Stimulated activated CD4-positive, alpha-beta T cell treated with anti-CD3 and anti-CD28 coated beads, Interleukin-15, amount 100 ng/mL, for 24 hours (primary cell): ENCODE measurements at regions not wholly inside any gene's neighbourhood (a gene's known extent, or its start where the extent isn't known, plus 50 kb on each side); places are given as distances from the start of the nearest gene placed in this dataset.
"Not testable (repeated sequence)": the region's sequence is repeated elsewhere in the genome, so short reads cannot be mapped to it uniquely, and the experiment has no call there.

ENCODE experiments used
- DNase-seq: peaks from one replicate; pipeline ENCODE4 v3.0.0-alpha.2; 2020

DNA sequence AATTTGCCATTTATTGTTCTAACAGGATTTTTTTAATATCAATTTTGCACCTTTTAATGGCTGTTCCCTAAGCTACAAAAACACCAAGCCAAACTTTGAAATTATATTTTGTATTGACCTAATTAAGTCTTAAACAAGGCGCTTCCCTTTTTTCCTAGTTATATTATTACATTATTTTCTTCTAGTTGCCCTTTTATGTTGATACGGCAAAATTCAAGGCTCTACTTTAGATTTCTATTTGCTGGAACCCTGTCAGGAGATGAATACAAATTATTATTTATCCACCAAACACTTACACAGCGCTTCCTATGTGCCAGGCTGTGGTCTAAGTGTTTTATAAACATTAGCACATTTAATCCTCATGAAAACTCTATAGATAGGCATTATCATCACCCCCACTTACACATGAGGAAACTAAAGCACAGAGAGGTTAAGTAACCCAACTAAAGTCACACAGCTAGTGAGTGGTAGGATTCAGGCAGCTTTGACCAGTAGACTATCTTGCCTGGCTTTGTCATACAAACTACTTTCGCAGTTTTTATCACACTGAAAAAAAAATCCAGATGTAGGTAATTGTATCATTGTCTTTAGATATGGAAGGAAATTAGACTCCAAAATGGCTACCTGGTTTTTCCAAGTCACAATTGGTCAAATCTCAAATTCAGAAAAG, 456.5 kb downstream of the STK39 start:
- no peak for DNase-seq

DNA sequence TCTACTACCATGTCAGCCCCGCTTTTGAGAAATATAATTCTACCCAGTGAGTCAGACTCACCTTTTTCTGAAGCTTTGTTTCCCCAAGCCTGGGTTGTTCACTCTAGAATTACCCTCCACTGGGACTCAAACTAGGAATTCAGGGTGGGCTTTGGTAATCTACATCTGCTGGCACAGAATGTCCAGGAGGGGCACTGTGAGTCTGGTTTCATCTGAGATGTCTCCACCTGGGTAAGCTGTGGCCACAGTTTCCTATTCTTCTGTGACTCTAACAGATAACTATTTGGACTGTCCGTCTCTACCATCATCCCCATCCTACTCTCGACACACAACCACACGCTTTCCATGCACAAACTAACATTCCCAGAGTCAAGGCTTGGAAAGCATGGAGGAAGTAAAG, 457.2 kb downstream of the STK39 start:
- DNase-seq, result no peak

- DNase-seq, result no peak
Observed at GRCh38 chr2:167787562-167787961, 459.8 kb downstream of the STK39 start.

DNA sequence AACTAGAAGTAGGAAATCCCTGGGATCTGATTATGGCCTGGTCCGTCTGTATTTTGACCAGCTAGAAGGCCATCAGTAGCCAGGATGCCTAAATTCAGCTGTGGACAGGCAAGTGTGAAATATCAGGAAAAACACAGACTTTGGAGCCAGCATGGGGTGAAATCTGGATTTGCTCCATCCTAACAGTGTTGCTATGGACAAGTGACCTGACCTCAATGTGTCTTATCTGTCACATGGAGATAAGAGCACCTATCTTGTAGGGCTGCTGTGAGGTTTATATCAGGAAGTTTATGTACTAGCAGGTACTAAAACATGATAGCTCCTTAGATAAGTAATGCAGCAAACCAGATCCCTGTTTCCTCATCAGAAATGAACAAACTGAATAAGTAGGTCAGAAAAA, 460.4 kb downstream of the STK39 start:
- no peak for DNase-seq

DNA sequence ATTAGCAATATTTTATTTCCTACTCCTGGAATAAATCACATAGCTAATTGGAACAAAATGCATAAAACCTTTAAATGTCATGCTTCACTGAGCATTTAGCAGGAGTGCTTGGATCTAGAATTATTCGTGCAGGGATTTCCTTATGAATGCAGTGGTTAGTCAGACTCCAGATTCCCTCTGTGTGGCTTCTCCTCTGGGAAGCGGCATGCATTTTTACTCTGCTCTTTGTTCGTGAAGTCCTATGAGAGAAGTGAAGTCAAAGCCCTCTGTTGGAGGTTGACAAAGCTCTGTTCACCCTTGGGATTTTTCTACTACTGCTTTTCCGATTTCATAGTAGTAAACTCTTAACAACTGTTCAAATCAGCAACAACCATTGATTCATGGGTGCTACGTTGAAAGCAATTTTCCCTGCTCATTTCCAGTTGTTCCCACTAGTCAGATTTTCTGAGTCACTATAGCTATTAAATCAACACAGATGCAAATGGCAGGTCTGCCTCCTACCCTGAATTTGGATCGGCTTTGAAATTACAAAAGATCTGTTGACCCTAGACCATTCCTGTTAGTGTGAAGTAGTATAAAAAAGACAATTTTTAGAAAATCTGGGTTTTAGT, 461.7 kb downstream of the STK39 start:
- no peak for DNase-seq

- DNase-seq, result no peak
Observed at GRCh38 chr2:167784084-167784425, 463.3 kb downstream of the STK39 start.

GRCh38 chr2:167783261-167784083, 463.9 kb downstream of the STK39 start:
- no peak for DNase-seq

- DNase-seq, result not testable (repeated sequence)
Observed at GRCh38 chr2:167781629-167782028, 465.8 kb downstream of the STK39 start.

DNA sequence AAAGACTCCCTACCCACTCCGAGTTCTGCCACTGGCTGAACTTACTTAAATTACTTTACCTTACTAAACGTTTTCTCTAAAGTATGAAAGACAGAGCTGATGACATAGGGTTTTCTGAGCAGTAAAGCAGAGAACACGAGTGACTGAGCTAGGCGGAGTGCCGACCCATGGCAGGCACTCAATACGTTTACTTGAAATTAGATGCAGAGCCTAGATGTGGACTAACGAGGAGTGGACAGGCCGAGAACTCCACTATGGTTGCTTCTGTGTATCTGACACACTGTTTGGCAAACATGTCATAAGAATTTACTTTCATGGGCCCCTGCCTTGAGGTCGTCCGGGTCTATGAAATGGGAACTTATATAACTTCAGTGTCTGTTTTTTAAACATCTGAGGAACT, 471.0 kb downstream of the STK39 start:
- no peak for DNase-seq

DNA sequence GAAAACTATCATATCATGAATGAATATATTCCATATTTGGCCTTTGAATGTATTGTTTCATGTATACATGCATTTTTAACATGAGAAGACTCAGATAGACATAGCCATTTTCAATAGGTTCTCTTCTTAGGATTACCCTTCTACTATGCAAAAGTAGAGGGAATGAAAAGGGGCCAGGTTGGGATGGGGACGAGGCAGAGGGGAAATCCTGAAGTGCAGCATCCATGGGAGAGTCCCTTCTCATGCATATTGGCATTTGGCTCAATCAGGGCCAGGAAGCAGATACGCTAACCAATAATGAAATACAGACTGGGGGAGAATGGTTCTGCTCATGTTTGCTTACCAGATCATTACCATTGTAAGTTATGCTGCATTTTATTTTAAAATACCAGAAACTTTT, 475.8 kb downstream of the STK39 start:
- no peak for DNase-seq

GRCh38 chr2:167769020-167769419, 478.4 kb downstream of the STK39 start:
- DNase-seq, result no peak

DNA sequence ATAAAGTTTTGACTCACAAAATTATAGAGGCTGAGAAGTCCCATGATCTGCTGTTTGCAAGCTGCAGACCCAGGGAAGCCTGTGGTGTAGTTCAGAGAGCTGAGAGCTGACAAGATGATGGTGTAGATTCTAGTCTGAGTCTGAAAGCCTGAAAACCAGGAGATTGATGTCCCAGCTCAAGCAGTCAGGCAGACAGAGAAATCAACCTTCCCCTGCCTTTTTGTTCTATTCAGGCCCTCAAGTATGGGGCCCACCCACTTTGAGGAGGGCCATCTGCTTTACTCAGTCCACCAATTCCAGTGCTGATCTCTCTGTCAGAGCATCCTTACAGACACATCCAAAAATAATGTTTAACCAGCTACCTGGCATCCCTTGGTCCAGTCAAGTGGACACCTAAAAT, 479.6 kb downstream of the STK39 start:
- DNase-seq, result no peak

- DNase-seq, result no peak
Observed at GRCh38 chr2:167764772-167765341, 482.5 kb downstream of the STK39 start.

DNA sequence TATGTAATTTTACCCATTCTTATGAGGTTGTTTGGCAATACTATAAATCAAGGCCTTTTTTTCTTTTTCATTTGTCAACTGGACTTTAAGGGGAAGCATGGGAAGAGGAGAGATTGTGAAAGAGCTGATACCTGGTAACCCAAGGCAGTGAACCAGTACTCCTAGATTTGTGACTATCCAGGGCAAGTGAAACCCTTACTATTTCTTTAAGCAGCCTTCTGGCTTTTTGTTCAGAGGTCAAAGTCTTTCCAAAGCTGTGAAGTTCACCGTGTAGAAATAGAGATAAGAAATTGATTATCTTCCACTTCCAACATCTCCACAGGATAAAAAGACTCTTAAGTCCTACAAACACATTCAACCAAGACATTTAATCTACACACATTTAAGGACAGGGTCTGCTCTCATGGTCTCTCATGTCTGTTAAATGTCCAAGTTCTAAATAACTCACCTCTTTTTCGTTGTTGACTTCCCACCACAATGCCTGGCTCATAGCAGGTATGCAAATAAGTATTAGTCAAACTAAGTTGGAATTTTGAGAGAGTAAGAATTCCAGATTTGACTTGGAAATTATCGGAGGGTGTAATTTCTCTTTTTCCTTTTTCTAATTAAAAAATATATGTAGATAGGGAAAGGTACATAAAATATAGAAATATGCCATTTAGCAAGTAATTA, 485.8 kb downstream of the STK39 start:
- no peak for DNase-seq

- no peak for DNase-seq
Observed at GRCh38 chr2:167759531-167759930, 487.9 kb downstream of the STK39 start.

DNA sequence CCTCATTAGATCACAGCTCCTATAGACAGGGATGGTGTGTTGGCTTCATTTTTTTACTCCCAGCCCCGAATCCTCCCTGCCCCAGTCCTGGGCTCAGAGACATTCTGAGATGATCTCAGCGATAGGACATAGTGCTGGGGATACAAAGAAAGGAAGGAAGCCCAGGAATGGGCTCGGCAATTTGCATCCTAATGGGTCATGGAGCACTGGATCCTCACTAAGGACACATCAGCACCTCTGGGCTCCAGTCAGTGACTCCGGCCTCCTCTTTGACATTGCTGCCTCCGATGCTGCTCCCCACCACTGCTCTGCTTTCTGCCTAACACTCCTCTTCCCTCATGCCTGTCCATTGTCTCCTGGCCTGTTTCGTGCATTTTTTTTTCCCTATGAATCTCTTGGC, 489.1 kb downstream of the STK39 start:
- DNase-seq, result no peak

DNA sequence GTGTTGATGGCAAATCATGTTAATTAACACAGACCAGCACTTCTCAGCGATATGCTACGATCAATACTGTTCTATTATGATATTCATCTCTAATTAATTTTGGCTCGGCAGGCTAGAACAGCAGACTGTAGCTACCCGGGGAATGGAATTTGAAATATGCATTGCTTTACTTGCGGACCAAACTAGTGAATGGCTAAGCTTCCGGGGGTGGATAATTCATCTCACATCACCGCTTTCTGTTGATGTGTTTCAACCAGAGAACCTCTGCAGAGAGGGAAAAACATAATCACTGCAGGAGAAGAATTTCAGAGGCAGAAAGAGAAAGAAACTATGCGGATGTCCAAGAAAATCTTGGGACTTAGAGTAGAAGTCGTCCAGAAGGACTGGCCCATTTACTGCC, 490.9 kb downstream of the STK39 start:
- no peak for DNase-seq

DNA sequence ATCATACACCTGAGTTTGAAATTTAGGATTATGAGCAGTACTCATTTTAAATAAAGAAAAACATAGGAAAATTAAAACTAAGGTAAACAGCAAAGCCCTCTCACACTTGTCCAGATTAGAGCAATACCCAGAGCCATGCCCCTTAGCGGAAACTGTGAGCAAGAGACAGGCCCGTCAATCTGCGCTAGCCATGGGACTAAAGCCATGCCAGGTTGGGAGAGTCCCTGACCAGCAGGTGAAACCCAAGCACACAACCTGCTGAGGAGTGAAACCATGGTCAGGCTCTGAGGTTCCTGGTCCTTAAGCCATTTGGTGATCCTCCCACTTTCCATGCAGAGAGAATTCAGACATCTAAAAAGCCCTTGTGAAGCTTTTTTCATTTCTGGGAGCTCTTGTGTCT, 494.3 kb downstream of the STK39 start:
- no peak for DNase-seq

- DNase-seq, result no peak
Observed at GRCh38 chr2:167752734-167753133, 494.7 kb downstream of the STK39 start.

DNA sequence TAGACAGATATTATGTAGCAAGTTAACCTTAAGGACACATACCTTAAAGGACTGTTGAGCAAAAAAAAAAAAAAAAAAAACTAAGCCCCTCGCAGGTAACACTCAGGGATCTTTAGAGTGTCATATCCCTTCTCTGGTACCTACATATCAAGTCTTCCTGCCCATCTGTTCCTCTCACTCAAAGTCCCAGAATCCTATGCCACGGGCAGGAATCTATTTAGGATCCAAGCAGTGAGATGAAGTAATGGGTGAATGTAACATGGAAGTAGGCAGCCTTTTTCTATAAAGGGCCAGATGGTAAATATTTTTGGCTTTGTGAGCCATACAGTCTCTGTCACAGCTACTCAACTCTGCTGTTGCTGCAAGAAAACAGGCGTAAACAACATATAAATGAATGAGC, 496.7 kb downstream of the STK39 start:
- no peak for DNase-seq

- no peak for DNase-seq
Observed at GRCh38 chr2:167749660-167750059, 497.7 kb downstream of the STK39 start.

DNA sequence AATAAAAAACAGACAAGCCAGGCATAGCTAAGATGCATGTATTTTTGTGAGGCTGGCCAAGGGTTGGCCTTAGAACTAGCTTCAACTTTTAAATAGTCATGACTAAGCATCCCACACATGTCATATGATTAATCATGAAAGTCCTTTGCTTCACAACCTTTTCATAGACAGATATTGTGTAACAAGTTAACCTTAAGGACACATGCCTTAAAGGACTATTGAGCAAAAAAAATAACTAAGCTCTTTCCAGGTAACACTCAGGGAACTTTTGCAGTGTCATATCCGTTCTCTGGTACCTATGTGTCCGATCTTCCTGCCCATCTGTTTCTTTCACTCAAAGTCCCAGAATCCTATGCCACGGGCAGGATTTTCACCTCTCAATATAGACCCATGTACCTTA, 498.4 kb downstream of the STK39 start:
- no peak for DNase-seq

GRCh38 chr2:167748536-167748935, 498.9 kb downstream of the STK39 start:
- DNase-seq, result no peak
